ENCODE measurements at regions not wholly inside any gene's neighbourhood (a gene's known extent, or its start where the extent isn't known, plus 50 kb on each side); places are given as distances from the start of the nearest gene placed in this dataset.
"Not testable (repeated sequence)": the region's sequence is repeated elsewhere in the genome, so short reads cannot be mapped to it uniquely, and the experiment has no call there.

GRCh38 chr6:88454658-88455057 lies 288.5 kb upstream of the CNR1 start:
- DNase-seq (ENCODE audit: low spot score): no peak

DNA sequence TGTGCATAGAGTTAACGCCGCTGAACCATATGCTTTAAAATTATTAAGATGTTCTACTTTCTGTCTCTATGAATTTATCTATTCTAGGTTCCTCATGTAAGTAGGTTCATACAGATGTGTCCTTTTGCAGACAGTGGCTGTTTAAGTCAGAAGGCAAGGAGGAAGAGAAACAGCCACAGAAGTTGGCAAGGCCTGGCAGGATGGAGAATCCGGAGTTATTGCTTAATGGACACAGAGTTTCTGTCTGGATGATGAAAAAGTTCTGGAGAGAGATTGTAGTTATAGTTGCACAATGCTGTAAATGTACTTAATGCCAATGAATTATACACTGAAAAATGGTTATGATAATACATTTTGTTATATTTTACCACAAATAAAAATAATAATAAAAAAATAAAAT lies 283.6 kb upstream of the CNR1 start:
- DNase-seq (ENCODE audit: low spot score): no peak

DNA sequence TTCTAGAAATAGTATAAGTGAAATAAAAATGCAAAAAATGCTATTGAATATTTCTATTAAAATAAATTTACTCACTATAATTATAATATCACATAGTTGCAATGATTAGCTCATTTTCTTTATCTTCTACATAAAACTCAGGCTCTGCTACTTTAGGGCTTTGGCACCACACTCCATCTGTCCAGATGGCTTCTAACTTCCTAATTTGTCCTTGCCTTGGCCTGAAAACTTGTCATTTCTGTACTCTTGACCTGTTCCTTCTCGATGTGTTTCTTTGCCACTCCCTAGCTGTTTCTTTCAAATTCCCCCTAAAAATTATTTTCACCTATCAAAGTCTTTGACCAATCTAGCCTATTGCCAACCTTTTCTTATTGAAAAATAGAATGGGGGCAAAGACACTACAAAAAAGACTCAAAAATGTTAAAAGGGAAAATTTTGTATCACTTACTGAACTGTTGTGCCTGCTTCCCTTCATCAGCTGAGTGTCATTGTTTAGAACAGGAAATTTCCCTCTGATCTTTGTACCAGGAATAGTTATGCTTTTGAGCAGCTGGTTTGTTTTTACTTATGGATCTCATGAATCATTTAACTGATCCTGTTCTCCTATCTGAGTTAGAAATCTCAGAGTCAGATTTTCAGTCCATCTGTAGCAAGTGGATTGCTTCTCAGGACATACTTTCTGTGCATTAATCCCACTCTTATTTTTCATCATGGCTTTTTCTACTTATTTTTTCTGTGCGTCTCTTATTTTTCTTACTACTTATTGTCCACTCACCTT lies 279.2 kb upstream of the CNR1 start:
- DNase-seq (ENCODE audit: low spot score): no peak

- DNase-seq (ENCODE audit: low spot score): no peak
These were observed 277.4 kb upstream of the CNR1 start for GRCh38 chr6:88443554-88443953.

GRCh38 chr6:88442737-88443136 lies 276.6 kb upstream of the CNR1 start:
- DNase-seq (ENCODE audit: low spot score): no peak

- DNase-seq (ENCODE audit: low spot score): no peak
These were observed 275.2 kb upstream of the CNR1 start for GRCh38 chr6:88441346-88441745.

GRCh38 chr6:88428068-88428467 lies 261.9 kb upstream of the CNR1 start:
- no peak for DNase-seq (ENCODE audit: low spot score)

GRCh38 chr6:88426005-88426404 lies 259.9 kb upstream of the CNR1 start:
- no peak for DNase-seq (ENCODE audit: low spot score)

DNA sequence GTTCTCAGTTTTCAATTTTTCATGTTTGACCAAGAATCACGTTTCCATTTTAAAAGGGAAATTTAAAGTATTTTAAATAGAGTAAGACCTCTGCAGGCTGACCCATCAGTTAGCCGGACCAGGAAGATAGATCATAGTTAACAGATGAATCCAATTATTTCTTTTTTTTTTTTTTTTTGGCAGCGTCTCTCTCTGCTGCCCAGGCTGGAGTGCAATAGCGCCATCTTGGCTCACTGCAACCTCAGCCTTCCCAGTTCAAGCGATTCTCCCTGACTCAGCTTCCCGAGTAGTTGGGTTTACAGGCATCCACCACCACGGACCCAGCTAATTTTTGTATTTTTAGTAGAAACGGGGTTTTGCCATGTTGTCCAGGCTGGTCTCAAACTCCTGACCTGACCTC lies 256.7 kb upstream of the CNR1 start:
- no peak for DNase-seq (ENCODE audit: low spot score)

DNA sequence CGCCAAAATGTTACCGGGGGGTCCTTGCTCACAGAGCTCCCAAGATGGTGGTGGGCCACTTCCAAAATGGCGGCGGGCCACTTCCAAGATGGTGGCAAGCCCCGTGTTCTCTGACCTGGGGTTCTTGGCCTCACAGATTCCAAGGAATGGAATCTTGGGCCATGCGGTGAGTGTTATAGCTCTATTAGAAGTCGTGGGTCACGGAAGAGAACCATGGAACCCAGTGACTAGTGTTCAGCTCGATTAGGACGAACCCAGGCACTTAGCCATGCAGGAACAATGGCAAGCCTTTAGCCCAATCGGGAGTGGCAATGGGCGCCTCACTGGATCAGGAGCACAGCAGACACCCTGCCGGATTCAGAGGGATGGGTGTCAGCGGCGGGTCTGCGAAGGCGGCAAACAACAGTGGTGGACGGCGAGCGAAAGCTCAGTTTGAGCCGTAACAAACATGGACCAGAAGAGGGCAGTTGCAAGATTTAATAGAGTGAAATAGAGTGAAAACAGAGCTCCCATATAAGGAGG lies 254.9 kb upstream of the CNR1 start:
- not testable (repeated sequence) for DNase-seq (ENCODE audit: low spot score)

- DNase-seq (ENCODE audit: low spot score): not testable (repeated sequence)
These were observed 253.0 kb upstream of the CNR1 start for GRCh38 chr6:88418921-88419810.

- not testable (repeated sequence) for DNase-seq (ENCODE audit: low spot score)
These were observed 251.2 kb upstream of the CNR1 start for GRCh38 chr6:88417361-88417760.

GRCh38 chr6:88413459-88413858 lies 247.3 kb upstream of the CNR1 start:
- no peak for DNase-seq (ENCODE audit: low spot score)

GRCh38 chr6:88408355-88408754 lies 242.2 kb upstream of the CNR1 start:
- DNase-seq (ENCODE audit: low spot score): not testable (repeated sequence)

DNA sequence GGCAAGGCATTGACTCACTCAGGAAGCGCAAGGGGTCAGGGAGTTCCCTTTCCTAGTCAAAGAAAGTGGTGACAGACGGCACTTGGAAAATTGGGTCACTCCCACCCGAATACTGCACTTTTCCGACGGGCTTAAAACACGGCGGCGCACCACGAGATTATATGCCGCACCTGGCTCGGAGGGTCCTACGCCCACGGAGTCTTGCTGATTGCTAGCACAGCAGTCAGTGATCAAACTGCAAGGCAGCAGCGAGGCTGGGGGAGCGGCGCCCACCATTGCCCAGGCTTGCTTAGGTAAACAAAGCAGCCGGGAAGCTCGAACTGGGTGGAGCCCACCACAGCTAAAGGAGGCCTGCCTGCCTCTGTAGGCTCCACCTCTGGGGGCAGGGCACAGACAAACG lies 240.5 kb upstream of the CNR1 start:
- not testable (repeated sequence) for DNase-seq (ENCODE audit: low spot score)

DNA sequence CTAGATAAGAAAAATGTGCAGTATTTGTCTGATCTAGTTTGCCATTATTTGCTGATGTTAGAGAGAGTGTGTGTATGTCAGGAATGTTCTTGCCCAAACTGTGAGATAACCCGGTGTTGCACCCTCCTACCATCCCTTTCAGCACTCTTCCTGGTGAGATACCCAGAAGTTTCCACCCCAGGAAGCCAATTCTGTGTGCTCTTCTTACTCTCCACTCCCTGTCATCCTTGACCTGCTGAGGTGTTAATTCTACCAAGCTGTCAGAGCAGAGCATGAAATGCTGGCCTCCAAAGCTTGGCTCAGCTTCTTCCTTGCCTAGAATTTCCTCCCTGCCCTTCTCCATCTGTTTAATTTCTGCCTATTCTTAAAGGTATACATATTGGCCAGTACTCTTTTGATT lies 237.3 kb upstream of the CNR1 start:
- DNase-seq (ENCODE audit: low spot score): no peak

DNA sequence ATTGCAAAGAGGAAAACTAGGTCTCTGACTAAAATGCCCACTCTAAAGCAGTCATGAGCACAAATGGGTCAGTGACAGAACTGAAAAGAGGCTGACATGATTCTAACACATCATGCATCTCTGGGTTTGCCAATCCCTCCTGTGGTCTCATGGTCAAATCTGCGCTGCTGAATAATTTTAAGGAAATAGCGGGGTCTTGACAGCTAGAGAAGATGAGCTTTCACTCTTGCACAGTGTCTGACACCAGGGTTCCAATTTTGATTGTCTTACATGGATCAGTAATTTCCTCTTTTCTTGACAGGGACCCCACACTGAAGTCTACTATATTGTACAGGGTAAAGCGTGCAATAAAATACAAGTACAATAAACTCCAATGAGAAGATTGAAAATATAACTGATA lies 236.8 kb upstream of the CNR1 start:
- DNase-seq (ENCODE audit: low spot score): no peak

DNA sequence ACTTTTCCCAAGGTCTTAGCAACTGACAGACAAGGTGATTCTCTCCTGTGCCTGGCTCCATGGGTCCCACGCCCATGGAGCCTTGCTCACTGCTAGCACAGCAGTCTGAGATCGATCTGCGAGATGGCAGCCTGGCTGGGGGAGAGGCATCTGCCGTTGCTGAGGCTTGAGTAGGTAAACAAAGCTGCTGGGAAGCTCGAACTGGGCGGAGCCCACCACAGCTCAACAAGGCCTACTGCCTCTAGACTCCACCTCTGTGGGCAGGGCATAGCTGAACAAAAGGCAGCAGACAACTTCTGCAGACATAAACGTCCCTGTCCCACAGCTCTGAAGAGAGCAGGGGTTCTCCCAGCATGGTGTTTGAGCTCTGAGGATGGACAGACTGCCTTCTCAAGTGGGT lies 224.9 kb upstream of the CNR1 start:
- DNase-seq (ENCODE audit: low spot score): not testable (repeated sequence)

- DNase-seq (ENCODE audit: low spot score): no peak
These were observed 222.4 kb upstream of the CNR1 start for GRCh38 chr6:88388589-88388988.

- DNase-seq (ENCODE audit: low spot score): no peak
These were observed 220.0 kb upstream of the CNR1 start for GRCh38 chr6:88386167-88386566.

DNA sequence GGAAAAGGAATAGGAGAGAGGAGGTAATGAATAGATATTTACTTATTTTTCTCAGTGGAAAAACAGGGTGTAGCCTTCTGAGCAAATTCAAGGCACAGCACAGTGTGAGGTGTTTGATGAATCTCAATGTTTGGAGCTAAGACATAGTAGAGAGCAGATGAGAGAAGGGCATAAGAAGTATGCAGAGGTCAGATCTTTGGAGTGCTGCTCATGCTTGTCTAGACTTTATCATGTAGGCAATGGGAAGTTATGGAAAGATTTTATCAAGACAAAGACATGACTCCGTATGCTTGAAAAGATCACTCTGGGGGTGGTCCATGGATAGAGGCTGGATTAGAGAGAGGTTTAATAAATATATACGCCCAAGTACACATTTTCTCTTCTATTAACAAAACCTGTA lies 217.0 kb upstream of the CNR1 start:
- DNase-seq (ENCODE audit: low spot score): no peak

DNA sequence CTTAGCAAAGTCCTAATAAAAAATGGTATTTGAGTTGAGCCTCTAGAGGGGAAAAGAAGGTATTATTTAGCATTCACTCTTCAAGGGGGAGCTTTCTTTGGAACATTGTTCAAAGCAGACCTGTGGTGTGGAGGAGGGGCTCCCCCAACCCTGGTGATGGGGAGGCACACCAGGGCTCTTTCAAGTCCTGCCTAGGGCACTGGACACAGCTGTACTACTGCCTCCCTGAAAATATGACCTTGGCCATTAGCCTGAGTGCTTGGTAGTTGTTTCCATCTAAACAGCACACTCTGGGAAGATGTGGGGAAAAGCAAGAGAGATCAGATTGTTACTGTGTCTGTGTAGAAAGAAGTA lies 215.1 kb upstream of the CNR1 start:
- DNase-seq (ENCODE audit: low spot score): no peak

DNA sequence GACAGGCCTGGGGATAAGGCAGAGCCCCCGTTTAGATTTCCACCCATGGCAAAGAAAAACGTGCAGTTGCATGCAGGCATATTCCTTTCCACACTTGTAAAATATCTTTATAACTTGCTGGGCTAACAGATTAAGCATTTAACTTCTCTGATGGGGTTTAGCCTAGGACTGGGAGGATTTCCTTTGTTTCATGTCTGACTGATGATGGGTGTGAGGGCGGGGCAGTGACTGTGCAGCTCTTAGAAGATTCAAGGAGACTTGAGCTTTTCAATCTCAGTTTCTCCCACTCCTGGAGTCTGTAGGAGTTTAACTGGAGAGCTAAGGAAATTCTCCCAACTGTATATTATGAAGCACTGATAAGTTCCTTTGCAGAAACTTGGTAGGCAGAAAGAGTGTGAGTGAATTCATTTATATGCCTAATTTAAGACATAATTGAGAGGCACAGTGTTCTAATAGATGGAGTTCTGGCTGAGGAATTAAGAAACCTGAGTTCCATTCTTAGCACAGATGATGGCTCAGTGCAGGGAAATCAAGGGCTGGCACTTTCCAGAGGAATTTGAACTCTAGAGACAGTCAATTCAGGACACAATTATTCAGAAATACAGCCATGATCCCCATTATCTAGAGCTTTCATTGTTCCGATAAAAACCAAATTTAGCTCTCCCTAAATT lies 214.6 kb upstream of the CNR1 start:
- no peak for DNase-seq (ENCODE audit: low spot score)
